GM06990 (cell line): ENCODE measurements at regions not wholly inside any gene's neighbourhood (a gene's known extent, or its start where the extent isn't known, plus 50 kb on each side); places are given as distances from the start of the nearest gene placed in this dataset.
"Not testable (repeated sequence)": the region's sequence is repeated elsewhere in the genome, so short reads cannot be mapped to it uniquely, and the experiment has no call there.

Experiments
- DNase-seq: peaks from one replicate; pipeline ENCODE4 v3.0.0-alpha.2; 2011; ENCODE audit not compliant: insufficient read length; ENCODE audit errors: extremely low read depth
- H3K27me3 ChIP-seq: replicated peaks from 2 replicates; pipeline ENCODE4 v1.6.0; 2011; ENCODE audit warnings: low read length; ENCODE audit not compliant: control insufficient read depth, insufficient read depth
- H3K36me3 ChIP-seq: 2 replicates; pipeline ENCODE4 v1.5.1; 2011; ENCODE audit warnings: low read length; ENCODE audit not compliant: control insufficient read depth, insufficient read depth
- H3K4me3 ChIP-seq: replicated peaks from 2 replicates; pipeline ENCODE4 v1.5.1; 2011; ENCODE audit warnings: low read depth, mild to moderate bottlenecking, control low read depth, low read length
- CTCF ChIP-seq: IDR thresholded peaks from 2 replicates; pipeline ENCODE4 v1.5.1; 2011; ENCODE audit warnings: low read length, control low read depth, mild to moderate bottlenecking, inconsistent platforms; ENCODE audit not compliant: insufficient read depth, poor library complexity, severe bottlenecking

DNA sequence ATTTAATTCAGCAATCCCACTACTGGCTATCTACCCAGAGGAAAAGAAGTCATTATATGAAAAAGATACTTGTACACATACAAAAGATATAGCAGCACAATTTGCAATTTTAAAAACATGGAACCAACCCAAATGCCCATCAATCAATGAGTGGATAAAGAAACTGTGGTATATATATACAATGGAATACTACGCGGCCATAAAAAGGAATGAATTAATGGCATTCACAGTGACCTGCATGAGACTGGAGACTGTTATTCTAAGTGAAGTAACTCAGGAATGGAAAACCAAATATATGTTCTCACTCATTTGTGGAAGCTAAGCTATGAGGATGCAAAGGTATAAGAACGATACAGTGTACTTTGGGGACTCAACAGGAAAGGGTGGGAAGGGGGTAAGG lies 102.8 kb upstream of the KCNMA1 start:
- not testable (repeated sequence) for DNase-seq, H3K4me3 ChIP-seq, H3K27me3 ChIP-seq, H3K36me3 ChIP-seq

DNA sequence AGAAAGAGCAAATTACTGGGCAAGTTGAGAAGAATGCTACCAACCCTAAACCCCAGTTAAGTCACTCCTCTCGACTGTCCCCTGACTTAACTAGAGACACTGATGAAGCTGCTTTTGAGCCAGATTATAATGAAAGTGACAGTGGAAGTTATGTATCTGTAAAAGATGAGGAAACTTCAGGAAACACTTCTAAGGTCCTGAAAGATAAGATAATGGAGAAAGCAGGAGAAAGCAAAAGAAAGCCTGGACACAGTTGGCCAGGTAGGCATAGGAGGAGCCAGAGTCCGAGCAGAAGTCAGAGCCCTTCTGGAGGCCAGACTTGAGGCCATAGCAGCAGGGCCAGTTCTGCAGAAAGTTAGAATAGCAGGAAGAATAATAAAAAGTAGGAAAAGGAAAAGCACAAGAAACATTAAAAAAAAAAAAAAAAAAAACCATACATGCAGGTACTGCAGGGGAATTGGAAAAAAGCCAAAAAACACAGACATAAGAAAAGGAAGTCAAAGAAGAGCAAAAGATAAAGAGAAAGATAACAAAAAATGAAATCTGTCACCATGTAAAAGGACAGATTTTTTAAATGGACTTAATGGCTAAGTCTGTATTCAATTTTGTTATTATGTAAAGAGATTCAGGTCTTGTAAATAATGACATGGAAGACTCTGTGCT lies 101.0 kb upstream of the KCNMA1 start:
- Histone ChIP-seq H3K4me3 (no peak overlapping the region), H3K27me3 (no peaks in the 10 kb centered on the region; the same call in 1 of the 2 replicates), H3K36me3 (no peaks in the 10 kb centered on the region)
- DNase-seq, result no peak
- no peak for TF ChIP-seq CTCF

DNA sequence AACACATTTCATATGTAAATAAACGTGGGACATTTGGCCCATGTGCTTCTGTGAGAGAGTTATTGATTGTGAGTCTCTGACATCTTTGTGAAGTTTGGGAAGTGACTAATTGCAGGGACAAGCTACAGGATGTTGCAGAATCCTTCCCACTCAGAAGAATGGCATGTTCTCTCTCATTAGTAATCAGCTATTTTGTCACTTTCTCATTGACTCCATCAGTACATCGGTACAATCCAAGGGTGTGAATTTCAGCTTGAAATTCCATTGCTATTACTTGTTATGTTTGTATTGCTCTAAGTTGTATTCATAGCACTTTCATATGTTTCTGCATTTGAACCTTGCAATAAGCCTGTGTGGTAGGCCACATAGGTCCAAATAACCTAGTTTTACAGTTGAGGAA lies 100.0 kb upstream of the KCNMA1 start:
- no peak for TF ChIP-seq CTCF
- no peaks in the 10 kb centered on the region; the same call in 1 of the 2 replicates for H3K27me3 ChIP-seq
- DNase-seq, result no peak
- H3K4me3 ChIP-seq, result no peak overlapping the region
- no peaks in the 10 kb centered on the region for H3K36me3 ChIP-seq

DNA sequence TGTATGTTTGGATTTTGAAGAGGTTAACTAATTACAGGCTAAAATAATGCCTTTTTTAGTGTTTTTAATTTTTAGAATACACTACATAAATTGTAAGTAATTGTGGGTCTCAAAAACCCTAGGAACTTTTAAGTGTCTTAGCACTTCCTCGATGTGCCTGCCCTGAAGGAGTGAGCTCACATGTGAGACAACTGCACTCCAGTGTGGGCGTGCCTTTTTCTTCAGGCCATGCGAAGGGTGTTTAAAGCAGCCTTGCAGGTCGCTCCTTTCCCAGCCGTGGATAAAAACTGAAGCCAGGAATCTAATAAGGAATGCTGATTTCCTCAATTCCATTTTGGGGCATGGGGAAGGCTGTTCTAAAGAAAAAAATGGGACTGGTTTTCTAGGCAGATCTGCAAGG lies 97.5 kb upstream of the KCNMA1 start:
- H3K27me3 ChIP-seq, DNase-seq, H3K36me3 ChIP-seq, H3K4me3 ChIP-seq: not testable (repeated sequence)

DNA sequence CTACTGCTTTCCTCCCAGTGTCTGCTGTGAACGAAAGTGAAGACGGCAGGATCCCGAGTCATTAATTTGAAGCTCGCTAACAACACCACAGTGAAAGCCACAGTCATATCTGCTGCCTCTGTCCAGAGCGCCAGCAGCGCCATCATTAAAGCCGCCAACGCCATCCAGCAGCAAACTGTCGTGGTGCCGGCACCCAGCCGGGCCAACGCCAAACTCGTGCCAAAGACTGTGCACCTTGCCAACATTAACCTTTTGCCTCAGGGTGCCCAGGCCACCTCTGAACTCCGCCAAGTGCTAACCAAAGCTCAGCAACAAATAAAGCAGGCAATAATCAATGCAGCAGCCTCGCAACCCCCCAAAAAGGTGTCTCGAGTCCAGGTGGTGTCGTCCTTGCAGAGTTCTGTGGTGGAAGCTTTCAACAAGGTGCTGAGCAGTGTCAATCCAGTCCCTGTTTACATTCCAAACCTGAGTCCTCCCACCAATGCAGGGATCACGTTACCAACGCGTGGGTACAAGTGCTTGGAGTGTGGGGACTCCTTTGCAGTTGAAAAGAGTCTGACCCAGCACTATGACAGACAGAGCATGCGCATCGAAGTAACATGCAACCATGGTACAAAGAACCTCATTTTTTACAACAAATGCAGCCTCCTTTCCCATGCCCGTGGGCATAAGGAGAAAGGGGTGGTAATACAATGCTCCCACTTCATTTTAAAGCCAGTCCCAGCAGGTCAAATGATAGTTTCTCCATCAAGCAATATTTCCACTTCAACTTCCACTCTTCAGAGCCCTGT lies 94.8 kb upstream of the KCNMA1 start:
- Histone ChIP-seq H3K36me3 (no peaks in the 10 kb centered on the region), H3K4me3 (no peak overlapping the region), H3K27me3 (no peaks in the 10 kb centered on the region)
- no peak for TF ChIP-seq CTCF
- no peak for DNase-seq

- Histone ChIP-seq H3K27me3 (no peaks in the 10 kb centered on the region), H3K4me3 (no peak overlapping the region), H3K36me3 (no peaks in the 10 kb centered on the region)
- DNase-seq, result no peak
- no peak for TF ChIP-seq CTCF
Measured at GRCh38 chr10:77727481-77727880, 89.9 kb upstream of the KCNMA1 start.
